ENCODE measurements at regions not wholly inside any gene's neighbourhood (a gene's known extent, or its start where the extent isn't known, plus 50 kb on each side); places are given as distances from the start of the nearest gene placed in this dataset.

- Mint-ChIP-seq H3K4me3 (no peak overlapping the region), H3K4me1 (no peaks in the 10 kb centered on the region), H3K9me3 (peaks cover 0 to 12% (median 3%) of the 10 kb centered on the region in 5 donors), H3K36me3 (no peaks in the 10 kb centered on the region), H3K27me3 (no peaks in the 10 kb centered on the region), H3K27ac (no peak overlapping the region)
- POLR2A ChIA-PET: no interaction called here
- DNase-seq: no peak
- H3K4me1 ChIP-seq (ENCODE audit: insufficient read depth, low read length): no peaks in the 10 kb centered on the region
- no peaks in the 10 kb centered on the region for H3K27me3 ChIP-seq (ENCODE audit: insufficient read depth, low read length, poor library complexity, severe bottlenecking)
- H3K36me3 ChIP-seq (ENCODE audit: insufficient read depth, low read length): no peaks in the 10 kb centered on the region
- H3K4me3 ChIP-seq (ENCODE audit: low read length): no peak overlapping the region
- no peaks in the 10 kb centered on the region for H3K9me3 ChIP-seq (ENCODE audit: low read length)
- no peak overlapping the region for H3K27ac ChIP-seq (ENCODE audit: low read depth, low read length)
- CTCF ChIA-PET: no interaction called here
Measured at GRCh38 chr18:44062345-44062744, 618.3 kb upstream of the SETBP1 start.

- no peak overlapping the region for H3K27ac ChIP-seq (ENCODE audit: low read depth, low read length)
- H3K9me3 ChIP-seq (ENCODE audit: low read length): no peaks in the 10 kb centered on the region
- Mint-ChIP-seq H3K4me3 (no peak overlapping the region), H3K36me3 (no peaks in the 10 kb centered on the region), H3K4me1 (no peaks in the 10 kb centered on the region), H3K9me3 (peaks cover 0 to 14% (median 0%) of the 10 kb centered on the region in 5 donors), H3K27ac (no peak overlapping the region), H3K27me3 (no peaks in the 10 kb centered on the region)
- ChIA-PET POLR2A (no interaction called here), CTCF (no interaction called here)
- H3K4me3 ChIP-seq (ENCODE audit: low read length): no peak overlapping the region
- H3K36me3 ChIP-seq (ENCODE audit: insufficient read depth, low read length): no peaks in the 10 kb centered on the region
- no peaks in the 10 kb centered on the region for H3K4me1 ChIP-seq (ENCODE audit: insufficient read depth, low read length)
- DNase-seq: no peak
- no peaks in the 10 kb centered on the region for H3K27me3 ChIP-seq (ENCODE audit: insufficient read depth, low read length, poor library complexity, severe bottlenecking)
Measured at GRCh38 chr18:44065206-44065605, 615.5 kb upstream of the SETBP1 start.

- peaks cover 0 to 16% (median 0%) of the 10 kb centered on the region in 5 donors for H3K9me3 Mint-ChIP-seq
- DNase-seq: no peak
- POLR2A ChIA-PET: no interaction called here
- no peaks in the 10 kb centered on the region for H3K36me3 Mint-ChIP-seq
- H3K27ac ChIP-seq (ENCODE audit: low read depth, low read length): no peak overlapping the region
- H3K9me3 ChIP-seq (ENCODE audit: low read length): no peaks in the 10 kb centered on the region
- no peak overlapping the region for H3K27ac Mint-ChIP-seq
- no peaks in the 10 kb centered on the region for H3K36me3 ChIP-seq (ENCODE audit: insufficient read depth, low read length)
- no peaks in the 10 kb centered on the region for H3K27me3 Mint-ChIP-seq
- H3K4me1 Mint-ChIP-seq: no peaks in the 10 kb centered on the region
- CTCF ChIA-PET: no interaction called here
- H3K4me3 ChIP-seq (ENCODE audit: low read length): no peak overlapping the region
- H3K4me1 ChIP-seq (ENCODE audit: insufficient read depth, low read length): no peaks in the 10 kb centered on the region
- H3K27me3 ChIP-seq (ENCODE audit: insufficient read depth, low read length, poor library complexity, severe bottlenecking): no peaks in the 10 kb centered on the region
- no peak overlapping the region for H3K4me3 Mint-ChIP-seq
Measured at GRCh38 chr18:44066541-44066940, 614.1 kb upstream of the SETBP1 start.

- ChIA-PET CTCF (no interaction called here), POLR2A (no interaction called here)
- Mint-ChIP-seq H3K4me3 (no peak overlapping the region), H3K9me3 (peaks cover 0 to 13% (median 0%) of the 10 kb centered on the region in 5 donors), H3K27me3 (no peaks in the 10 kb centered on the region), H3K27ac (no peak overlapping the region), H3K36me3 (no peaks in the 10 kb centered on the region), H3K4me1 (no peaks in the 10 kb centered on the region)
- Histone ChIP-seq H3K27ac (ENCODE audit: low read depth, low read length) (no peak overlapping the region), H3K27me3 (ENCODE audit: insufficient read depth, low read length, poor library complexity, severe bottlenecking) (no peaks in the 10 kb centered on the region), H3K9me3 (ENCODE audit: low read length) (no peaks in the 10 kb centered on the region), H3K4me1 (ENCODE audit: insufficient read depth, low read length) (no peaks in the 10 kb centered on the region), H3K4me3 (ENCODE audit: low read length) (no peak overlapping the region), H3K36me3 (ENCODE audit: insufficient read depth, low read length) (no peaks in the 10 kb centered on the region)
- DNase-seq: no peak
Measured at GRCh38 chr18:44067186-44067585, 613.5 kb upstream of the SETBP1 start.

GRCh38 chr18:44075038-44075437 lies 605.6 kb upstream of the SETBP1 start:
- Histone ChIP-seq H3K36me3 (ENCODE audit: insufficient read depth, low read length) (no peaks in the 10 kb centered on the region), H3K27me3 (ENCODE audit: insufficient read depth, low read length, poor library complexity, severe bottlenecking) (no peaks in the 10 kb centered on the region), H3K4me1 (ENCODE audit: insufficient read depth, low read length) (no peaks in the 10 kb centered on the region), H3K4me3 (ENCODE audit: low read length) (no peak overlapping the region), H3K27ac (ENCODE audit: low read depth, low read length) (no peak overlapping the region), H3K9me3 (ENCODE audit: low read length) (no peaks in the 10 kb centered on the region)
- ChIA-PET CTCF (no interaction called here), POLR2A (no interaction called here)
- peaks cover 0 to 7% (median 2%) of the 10 kb centered on the region in 5 donors for H3K9me3 Mint-ChIP-seq
- no peak overlapping the region for H3K4me3 Mint-ChIP-seq
- H3K27me3 Mint-ChIP-seq: no peaks in the 10 kb centered on the region
- H3K27ac Mint-ChIP-seq: no peak overlapping the region
- no peaks in the 10 kb centered on the region for H3K4me1 Mint-ChIP-seq
- no peak for DNase-seq
- no peaks in the 10 kb centered on the region for H3K36me3 Mint-ChIP-seq

GRCh38 chr18:44079606-44080005 lies 601.1 kb upstream of the SETBP1 start:
- no peaks in the 10 kb centered on the region for H3K36me3 Mint-ChIP-seq
- no peak overlapping the region for H3K27ac Mint-ChIP-seq
- no peaks in the 10 kb centered on the region for H3K27me3 Mint-ChIP-seq
- H3K9me3 Mint-ChIP-seq: peaks cover 0 to 7% (median 0%) of the 10 kb centered on the region in 5 donors
- ChIA-PET CTCF (no interaction called here), POLR2A (no interaction called here)
- Histone ChIP-seq H3K36me3 (ENCODE audit: insufficient read depth, low read length) (no peaks in the 10 kb centered on the region), H3K27me3 (ENCODE audit: insufficient read depth, low read length, poor library complexity, severe bottlenecking) (no peaks in the 10 kb centered on the region), H3K4me1 (ENCODE audit: insufficient read depth, low read length) (no peaks in the 10 kb centered on the region), H3K27ac (ENCODE audit: low read depth, low read length) (no peak overlapping the region), H3K4me3 (ENCODE audit: low read length) (no peak overlapping the region), H3K9me3 (ENCODE audit: low read length) (no peaks in the 10 kb centered on the region)
- no peak overlapping the region for H3K4me3 Mint-ChIP-seq
- H3K4me1 Mint-ChIP-seq: no peaks in the 10 kb centered on the region
- no peak for DNase-seq

- no peak overlapping the region for H3K27ac ChIP-seq (ENCODE audit: low read depth, low read length)
- H3K36me3 ChIP-seq (ENCODE audit: insufficient read depth, low read length): no peaks in the 10 kb centered on the region
- CTCF ChIA-PET: no interaction called here
- Mint-ChIP-seq H3K4me3 (no peak overlapping the region), H3K27me3 (no peaks in the 10 kb centered on the region), H3K4me1 (no peaks in the 10 kb centered on the region), H3K9me3 (peaks cover 0 to 7% (median 0%) of the 10 kb centered on the region in 5 donors), H3K27ac (no peak overlapping the region), H3K36me3 (no peaks in the 10 kb centered on the region)
- no peaks in the 10 kb centered on the region for H3K27me3 ChIP-seq (ENCODE audit: insufficient read depth, low read length, poor library complexity, severe bottlenecking)
- no peaks in the 10 kb centered on the region for H3K9me3 ChIP-seq (ENCODE audit: low read length)
- no peak for DNase-seq
- POLR2A ChIA-PET: no interaction called here
- no peak overlapping the region for H3K4me3 ChIP-seq (ENCODE audit: low read length)
- H3K4me1 ChIP-seq (ENCODE audit: insufficient read depth, low read length): no peaks in the 10 kb centered on the region
Measured at GRCh38 chr18:44080054-44080453, 600.6 kb upstream of the SETBP1 start.

GRCh38 chr18:44089732-44090131 lies 591.0 kb upstream of the SETBP1 start:
- no peaks in the 10 kb centered on the region for H3K27me3 ChIP-seq (ENCODE audit: insufficient read depth, low read length, poor library complexity, severe bottlenecking)
- no peaks in the 10 kb centered on the region for H3K36me3 ChIP-seq (ENCODE audit: insufficient read depth, low read length)
- H3K9me3 ChIP-seq (ENCODE audit: low read length): no peaks in the 10 kb centered on the region
- no peak overlapping the region for H3K4me3 ChIP-seq (ENCODE audit: low read length)
- H3K4me3 Mint-ChIP-seq: no peak overlapping the region
- H3K27ac Mint-ChIP-seq: no peak overlapping the region
- no peaks in the 10 kb centered on the region for H3K4me1 ChIP-seq (ENCODE audit: insufficient read depth, low read length)
- no peak for DNase-seq
- H3K4me1 Mint-ChIP-seq: no peaks in the 10 kb centered on the region
- no peaks in the 10 kb centered on the region for H3K36me3 Mint-ChIP-seq
- peaks cover 0 to 6% (median 2%) of the 10 kb centered on the region in 5 donors for H3K9me3 Mint-ChIP-seq
- POLR2A ChIA-PET: no interaction called here
- no peaks in the 10 kb centered on the region for H3K27me3 Mint-ChIP-seq
- CTCF ChIA-PET: no interaction called here
- H3K27ac ChIP-seq (ENCODE audit: low read depth, low read length): no peak overlapping the region

GRCh38 chr18:44090453-44090852 lies 590.2 kb upstream of the SETBP1 start:
- H3K36me3 Mint-ChIP-seq: no peaks in the 10 kb centered on the region
- Histone ChIP-seq H3K4me3 (ENCODE audit: low read length) (no peak overlapping the region), H3K4me1 (ENCODE audit: insufficient read depth, low read length) (no peaks in the 10 kb centered on the region), H3K27me3 (ENCODE audit: insufficient read depth, low read length, poor library complexity, severe bottlenecking) (no peaks in the 10 kb centered on the region), H3K27ac (ENCODE audit: low read depth, low read length) (no peak overlapping the region), H3K36me3 (ENCODE audit: insufficient read depth, low read length) (no peaks in the 10 kb centered on the region), H3K9me3 (ENCODE audit: low read length) (no peaks in the 10 kb centered on the region)
- POLR2A ChIA-PET: no interaction called here
- peaks cover 2 to 11% (median 3%) of the 10 kb centered on the region in 5 donors for H3K9me3 Mint-ChIP-seq
- CTCF ChIA-PET: no interaction called here
- no peaks in the 10 kb centered on the region for H3K27me3 Mint-ChIP-seq
- H3K27ac Mint-ChIP-seq: no peak overlapping the region
- H3K4me3 Mint-ChIP-seq: no peak overlapping the region
- DNase-seq: no peak
- no peaks in the 10 kb centered on the region for H3K4me1 Mint-ChIP-seq

Measured in CD8-positive, alpha-beta memory T cell (primary cell).